Gastrocnemius medialis (tissue), 4 donors: ENCODE measurements at regions not wholly inside any gene's neighbourhood (a gene's known extent, or its start where the extent isn't known, plus 50 kb on each side); places are given as distances from the start of the nearest gene placed in this dataset.
A peak's percentile ranks its signal among the peaks of the same experiment; 100 is the strongest.

Experiments
- ATAC-seq, 2 donors: fragments of 150-250 bp; one replicate each; pipeline ENCODE4 v1.9.1; 2016
- DNase-seq, 2 donors: peaks; one replicate each; pipeline ENCODE4 v3.0.0-alpha.2; 2019
- H3K27ac ChIP-seq, 4 donors: fragments of 200-600 bp; sonication (generic); 1 replicate in 1 of 4; 2 replicates in 3 of 4; pipeline ENCODE4 v1.5.1; 2016 to 2018; ENCODE audit warnings: mild to moderate bottlenecking in 2 of 4, moderate library complexity in 1 of 4
- H3K27me3 ChIP-seq, 3 donors: fragments of 200-600 bp; sonication (generic) in 2 of 3; 1 replicate in 1 of 3; 2 replicates in 2 of 3; pipeline versions ENCODE4 v1.5.1 to v1.6.0; 2016 to 2019; ENCODE audit warnings: mild to moderate bottlenecking in 1 of 3, moderate library complexity in 1 of 3
- H3K36me3 ChIP-seq, 2 donors: fragments of 200-600 bp; sonication (generic) in 1 of 2; one replicate each; pipeline ENCODE4 v1.5.1; 2017 to 2018
- H3K4me1 ChIP-seq, 2 donors: fragments of 200-600 bp; sonication (generic) in 1 of 2; one replicate each; pipeline ENCODE4 v1.5.1; 2016 to 2017; ENCODE audit warnings: mild to moderate bottlenecking in 2 of 2
- H3K4me3 ChIP-seq, 4 donors: fragments of 200-600 bp; sonication (generic) in 3 of 4; 1 replicate in 1 of 4; 2 replicates in 3 of 4; pipeline ENCODE4 v1.5.1; 2016 to 2019; ENCODE audit warnings: mild to moderate bottlenecking in 2 of 4
- H3K9me3 ChIP-seq, 3 donors: fragments of 200-600 bp; sonication (generic) in 2 of 3; 1 replicate in 1 of 3; 2 replicates in 2 of 3; pipeline ENCODE4 v1.5.1; 2016 to 2019
- CTCF ChIP-seq, 5 experiments: fragments of 450-650 bp in 3 of 5; fragments of 200-600 bp in 2 of 5; sonication (generic) in 2 of 5; IDR thresholded peaks in 4 of 5; conservative IDR thresholded peaks in 1 of 5; 1 replicate in 4 of 5; 2 replicates in 1 of 5; pipeline ENCODE4 v1.5.1; 2016 to 2019; ENCODE audit warnings: antibody characterized with exemption in 5 of 5, mild to moderate bottlenecking in 3 of 5, moderate library complexity in 3 of 5
- POLR2A ChIP-seq, 2 donors: fragments of 450-650 bp; IDR thresholded peaks; one replicate each; pipeline ENCODE4 v1.6.1; 2017; ENCODE audit warnings: antibody characterized with exemption in 2 of 2, mild to moderate bottlenecking in 2 of 2, moderate library complexity in 2 of 2
- in situ Hi-C, 4 donors: fragments of 200-750 bp; cut with MboI; loops; one replicate each; pipeline versions ENCODE4 v1.15.0 to v1.8.0; 2017; ENCODE audit warnings: low sequenced_read_pairs in 4 of 4
- intact Hi-C: fragments of 100-400 bp; cut with DNase I; formaldehyde crosslinking; loops from one replicate; pipeline ENCODE4 v1.15.1; 2023; ENCODE audit warnings: low total_unique reads

- H3K4me3 ChIP-seq: no peak overlapping the region
- no peaks in the 10 kb centered on the region for H3K27me3 ChIP-seq
- no peaks in the 10 kb centered on the region for H3K9me3 ChIP-seq
- no peak for TF ChIP-seq POLR2A (IDR thresholded peaks at IDR 0.05)
- TF ChIP-seq CTCF (IDR thresholded peaks at IDR 0.05 in 4 of 5, conservative IDR thresholded peaks at IDR 0.05 in 1 of 5): no peak
- no peaks in the 10 kb centered on the region for H3K36me3 ChIP-seq
- DNase-seq (no peak), ATAC-seq (no peak)
- in situ Hi-C loops: no loop called here
- no peak overlapping the region for H3K27ac ChIP-seq
- intact Hi-C loops: no loop called here
- H3K4me1 ChIP-seq: no peaks in the 10 kb centered on the region
These were observed 958.0 kb upstream of the PHF14 start for GRCh38 chr7:10015687-10016086.

GRCh38 chr7:10022480-10022879 is 951.2 kb upstream of the PHF14 start:
- no peak for TF ChIP-seq POLR2A (IDR thresholded peaks at IDR 0.05)
- no peak for TF ChIP-seq CTCF (IDR thresholded peaks at IDR 0.05 in 4 of 5, conservative IDR thresholded peaks at IDR 0.05 in 1 of 5)
- Histone ChIP-seq H3K4me3 (no peak overlapping the region), H3K9me3 (no peaks in the 10 kb centered on the region), H3K27me3 (no peaks in the 10 kb centered on the region), H3K4me1 (no peaks in the 10 kb centered on the region), H3K36me3 (no peaks in the 10 kb centered on the region), H3K27ac (no peak overlapping the region)
- no peak for DNase-seq
- in situ Hi-C loops (no loop called here), intact Hi-C loops (no loop called here)
- no peak for ATAC-seq

- ATAC-seq: no peak
- intact Hi-C loops (no loop called here), in situ Hi-C loops (no loop called here)
- Histone ChIP-seq H3K9me3 (no peaks in the 10 kb centered on the region), H3K4me3 (no peak overlapping the region), H3K36me3 (no peaks in the 10 kb centered on the region), H3K27ac (no peak overlapping the region), H3K27me3 (no peaks in the 10 kb centered on the region), H3K4me1 (no peaks in the 10 kb centered on the region)
- TF ChIP-seq CTCF (IDR thresholded peaks at IDR 0.05 in 4 of 5, conservative IDR thresholded peaks at IDR 0.05 in 1 of 5): peak in 1 of 5 experiments; percentile 7
- no peak for TF ChIP-seq POLR2A (IDR thresholded peaks at IDR 0.05)
- no peak for DNase-seq
These were observed 950.7 kb upstream of the PHF14 start for GRCh38 chr7:10022957-10023356.

- in situ Hi-C loops: no loop called here
- intact Hi-C loops: no loop called here
- Histone ChIP-seq H3K9me3 (no peaks in the 10 kb centered on the region), H3K27me3 (no peaks in the 10 kb centered on the region), H3K27ac (no peak overlapping the region), H3K4me3 (no peak overlapping the region), H3K36me3 (no peaks in the 10 kb centered on the region), H3K4me1 (no peaks in the 10 kb centered on the region)
- TF ChIP-seq CTCF (IDR thresholded peaks at IDR 0.05 in 4 of 5, conservative IDR thresholded peaks at IDR 0.05 in 1 of 5): no peak
- no peak for DNase-seq
- no peak for ATAC-seq
These were observed 938.7 kb upstream of the PHF14 start for GRCh38 chr7:10034843-10035556.

- TF ChIP-seq POLR2A (IDR thresholded peaks at IDR 0.05) (no peak), CTCF (IDR thresholded peaks at IDR 0.05 in 4 of 5, conservative IDR thresholded peaks at IDR 0.05 in 1 of 5) (no peak)
- Histone ChIP-seq H3K4me1 (no peaks in the 10 kb centered on the region), H3K27me3 (no peaks in the 10 kb centered on the region), H3K36me3 (no peaks in the 10 kb centered on the region), H3K9me3 (no peaks in the 10 kb centered on the region), H3K27ac (no peak overlapping the region), H3K4me3 (no peak overlapping the region)
- intact Hi-C loops (no loop called here), in situ Hi-C loops (no loop called here)
- no peak for ATAC-seq
- DNase-seq: no peak
These were observed 937.0 kb upstream of the PHF14 start for GRCh38 chr7:10036693-10037092.
